H1 (cell line): ENCODE measurements at regions not wholly inside any gene's neighbourhood (a gene's known extent, or its start where the extent isn't known, plus 50 kb on each side); places are given as distances from the start of the nearest gene placed in this dataset.

Experiments used
- CTCF ChIA-PET: fragments of 300-600 bp; sonication (Branson Sonifier 250); formaldehyde crosslinking; loops from one replicate; lab custom pipeline; 2021; ENCODE audit not compliant: partially characterized antibody; lab: Charles Lee
- POLR2A ChIA-PET: fragments of 300-600 bp; sonication (Branson Sonifier 250); formaldehyde crosslinking; loops from one replicate; lab custom pipeline; 2021; ENCODE audit warnings: inconsistent platforms; ENCODE audit not compliant: partially characterized antibody; lab: Charles Lee
- DNase-seq, 2 experiments: peaks; one replicate each; pipeline versions ENCODE4 v3.0.0 to v3.0.0-alpha.2; 2010 to 2022; ENCODE audit warnings: low spot score in 2 of 2, low read depth in 1 of 2, mixed read lengths in 1 of 2
- FAIRE-seq: peaks from 2 replicates; lab custom pipeline; 2011; peaks lifted over from hg19 to GRCh38; lab: Jason Lieb, UNC
- H2AFZ ChIP-seq: 2 replicates; pipeline ENCODE4 v1.8.1; 2012; ENCODE audit warnings: low read length, inconsistent platforms
- H2AK5ac ChIP-seq: 2 replicates; pipeline ENCODE4 v1.6.1; 2013; ENCODE audit warnings: low read depth, low read length
- H2BK120ac ChIP-seq: replicated peaks from 2 replicates; pipeline ENCODE3; 2013; ENCODE audit warnings: low read depth, low read length, inconsistent platforms
- H2BK12ac ChIP-seq: 2 replicates; pipeline ENCODE4 v1.6.1; 2013; ENCODE audit warnings: low read depth, low read length
- H2BK15ac ChIP-seq: 2 replicates; pipeline ENCODE4 v1.6.1; 2013; ENCODE audit warnings: low read length
- H2BK20ac ChIP-seq: 2 replicates; pipeline ENCODE4 v1.6.1; 2013; ENCODE audit warnings: low read length
- H2BK5ac ChIP-seq: 2 replicates; pipeline ENCODE4 v1.6.1; 2013; ENCODE audit warnings: low read depth, low read length
- H3K14ac ChIP-seq: 2 replicates; pipeline ENCODE4 v1.6.1; 2013; ENCODE audit warnings: inconsistent platforms; ENCODE audit not compliant: insufficient read length
- H3K18ac ChIP-seq: 2 replicates; pipeline ENCODE4 v1.6.1; 2013; ENCODE audit warnings: low read length; ENCODE audit errors: extremely low read depth
- H3K23ac ChIP-seq: 2 replicates; pipeline ENCODE4 v1.6.1; 2013; ENCODE audit warnings: inconsistent platforms; ENCODE audit not compliant: insufficient read length
- H3K23me2 ChIP-seq: 2 replicates; pipeline ENCODE4 v1.6.1; 2013; ENCODE audit warnings: low read depth, low read length
- H3K27ac ChIP-seq: 2 replicates; pipeline ENCODE4 v1.6.1; 2011; ENCODE audit warnings: low read depth, low read length, inconsistent platforms
- H3K27me3 ChIP-seq, 4 experiments: replicated peaks in 1 of 4; 1 replicate in 1 of 4; 2 replicates in 3 of 4; pipeline versions ENCODE4 v1.6.1 to v1.8.1; 2011 to 2013; ENCODE audit warnings: low read length in 3 of 4, mild to moderate bottlenecking in 3 of 4, inconsistent platforms in 2 of 4, mixed read lengths in 2 of 4, moderate library complexity in 1 of 4; ENCODE audit not compliant: control insufficient read depth in 3 of 4, insufficient read depth in 3 of 4; ENCODE audit errors: extremely low read depth in 1 of 4
- H3K36me3 ChIP-seq, 4 experiments: 2 replicates each; pipeline versions ENCODE4 v1.6.1 to v1.8.1; 2011 to 2013; ENCODE audit warnings: mild to moderate bottlenecking in 4 of 4, low read length in 3 of 4, moderate library complexity in 2 of 4, control low read depth in 1 of 4, inconsistent platforms in 1 of 4; ENCODE audit not compliant: insufficient read depth in 4 of 4, control insufficient read depth in 2 of 4
- H3K4ac ChIP-seq: replicated peaks from 2 replicates; pipeline ENCODE3; 2013; ENCODE audit warnings: low read length, low read depth, mixed read lengths, inconsistent platforms; ENCODE audit not compliant: insufficient read length
- H3K4me1 ChIP-seq, 4 experiments: replicated peaks in 1 of 4; 1 replicate in 1 of 4; 2 replicates in 3 of 4; pipeline versions ENCODE4 v1.6.1 to v1.8.1; 2011 to 2013; ENCODE audit warnings: low read length in 3 of 4, inconsistent platforms in 2 of 4, mixed read lengths in 1 of 4; ENCODE audit not compliant: insufficient read depth in 4 of 4, control insufficient read depth in 3 of 4
- H3K4me2 ChIP-seq, 2 experiments: 2 replicates each; pipeline versions ENCODE4 v1.6.1 to v1.8.1; 2011 to 2013; ENCODE audit warnings: low read depth in 2 of 2, low read length in 2 of 2, control low read depth in 1 of 2, inconsistent platforms in 1 of 2, mild to moderate bottlenecking in 1 of 2; ENCODE audit not compliant: insufficient read depth in 1 of 2
- H3K4me3 ChIP-seq, 4 experiments: fragments of 200-600, 300-600 bp in 1 of 4; sonication (generic), shearing (Covaris generic), sonication (Bioruptor Twin) in 1 of 4; 2 replicates each; pipeline versions ENCODE4 v1.5.1 to v1.8.1; 2011 to 2016; ENCODE audit warnings: low read length in 4 of 4, low read depth in 3 of 4, control low read depth in 2 of 4, inconsistent platforms in 2 of 4, mild to moderate bottlenecking in 2 of 4, mixed read lengths in 1 of 4, moderate library complexity in 1 of 4; ENCODE audit not compliant: insufficient read depth in 2 of 4; ENCODE audit errors: extremely low read depth in 1 of 4
- H3K56ac ChIP-seq: replicated peaks from 2 replicates; pipeline ENCODE3; 2013; ENCODE audit warnings: low read depth, mild to moderate bottlenecking, mixed read lengths, low read length, inconsistent platforms; ENCODE audit not compliant: insufficient read length
- H3K79me1 ChIP-seq: 2 replicates; pipeline ENCODE4 v1.6.1; 2013; ENCODE audit warnings: low read depth, low read length, control low read depth
- H3K79me2 ChIP-seq, 2 experiments: 2 replicates each; pipeline versions ENCODE4 v1.6.1 to v1.8.1; 2012 to 2013; ENCODE audit warnings: low read length in 2 of 2, mild to moderate bottlenecking in 2 of 2, inconsistent platforms in 1 of 2; ENCODE audit not compliant: insufficient read depth in 2 of 2, control insufficient read depth in 1 of 2
- H3K9ac ChIP-seq, 4 experiments: replicated peaks in 1 of 4; 1 replicate in 1 of 4; 2 replicates in 3 of 4; pipeline versions ENCODE4 v1.6.1 to v1.8.1; 2011 to 2013; ENCODE audit warnings: low read depth in 3 of 4, low read length in 3 of 4, control low read depth in 2 of 4, mild to moderate bottlenecking in 2 of 4, moderate library complexity in 2 of 4, inconsistent platforms in 1 of 4; ENCODE audit errors: extremely low read depth in 1 of 4
- H3K9me3 ChIP-seq, 2 experiments: 2 replicates each; pipeline versions ENCODE4 v1.6.1 to v1.8.1; 2012 to 2013; ENCODE audit warnings: mild to moderate bottlenecking in 2 of 2, moderate library complexity in 2 of 2, control low read depth in 1 of 2, inconsistent platforms in 1 of 2, low read depth in 1 of 2, low read length in 1 of 2, mixed read lengths in 1 of 2; ENCODE audit not compliant: insufficient read depth in 2 of 2
- H4K20me1 ChIP-seq, 2 experiments: replicated peaks in 1 of 2; 2 replicates each; pipeline versions ENCODE3 to v1.8.1; 2011 to 2013; ENCODE audit warnings: inconsistent platforms in 2 of 2, low read length in 2 of 2, mild to moderate bottlenecking in 1 of 2; ENCODE audit not compliant: insufficient read depth in 2 of 2, control insufficient read depth in 1 of 2
- H4K5ac ChIP-seq: 2 replicates; pipeline ENCODE4 v1.6.1; 2013; ENCODE audit warnings: low read length, low read depth, mixed read lengths, inconsistent platforms; ENCODE audit not compliant: insufficient read length
- H4K8ac ChIP-seq: 2 replicates; pipeline ENCODE4 v1.8.0; 2013; ENCODE audit warnings: mild to moderate bottlenecking, moderate library complexity, low read length, inconsistent platforms; ENCODE audit not compliant: insufficient read depth; ENCODE audit errors: extremely low read depth
- H4K91ac ChIP-seq: replicated peaks from 2 replicates; pipeline ENCODE3; 2013; ENCODE audit warnings: low read length, mixed read lengths, inconsistent platforms; ENCODE audit not compliant: insufficient read length
- BACH1 ChIP-seq: IDR thresholded peaks from 2 replicates; pipeline ENCODE4 v1.6.1; 2012; ENCODE audit warnings: low read length, improper control_type of control experiment
- CBX5 ChIP-seq: fragments of 300-800, 300-1000 bp; sonication (generic); IDR thresholded peaks from 2 replicates; pipeline ENCODE4 v1.7.1; 2016; ENCODE audit warnings: antibody characterized with exemption, low read length, low read depth
- CTCF ChIP-seq, 3 experiments: IDR thresholded peaks; 1 replicate in 2 of 3; 2 replicates in 1 of 3; pipeline versions ENCODE4 v1.5.1 to v1.6.1; 2011; ENCODE audit warnings: low read length in 3 of 3, mild to moderate bottlenecking in 3 of 3, inconsistent platforms in 2 of 3, low read depth in 1 of 3, moderate library complexity in 1 of 3; ENCODE audit not compliant: insufficient read depth in 1 of 3; ENCODE audit errors: control extremely low read depth in 1 of 3
- EGR1 ChIP-seq: IDR thresholded peaks from 2 replicates; pipeline ENCODE4 v1.6.1; 2011; ENCODE audit warnings: low read depth, low read length, borderline replicate concordance
- EZH2 ChIP-seq: fragments of 200-600 bp; sonication (generic); IDR thresholded peaks from 2 replicates; pipeline ENCODE4 v1.7.1; 2012; ENCODE audit warnings: low read depth, mild to moderate bottlenecking, moderate library complexity, low read length, inconsistent platforms; ENCODE audit not compliant: severe bottlenecking
- GABPA ChIP-seq: IDR thresholded peaks from 2 replicates; pipeline ENCODE4 v1.6.1; 2011; ENCODE audit warnings: mild to moderate bottlenecking, low read length, moderate library complexity, borderline replicate concordance; ENCODE audit not compliant: insufficient read depth
- JUND ChIP-seq: IDR thresholded peaks from 2 replicates; pipeline ENCODE4 v1.6.1; 2011; ENCODE audit warnings: mild to moderate bottlenecking, improper control_type of control experiment, low read length
- RXRA ChIP-seq: IDR thresholded peaks from 2 replicates; pipeline ENCODE4 v1.6.1; 2011; ENCODE audit warnings: low read depth, mild to moderate bottlenecking, low read length, moderate library complexity; ENCODE audit not compliant: insufficient read depth
- SP1 ChIP-seq: IDR thresholded peaks from 2 replicates; pipeline ENCODE4 v1.6.1; 2011; ENCODE audit warnings: low read depth, low read length
- TBP ChIP-seq: IDR thresholded peaks from 2 replicates; pipeline ENCODE4 v1.6.1; 2011; ENCODE audit warnings: low read depth, low read length, improper control_type of control experiment
- TCF12 ChIP-seq: IDR thresholded peaks from 2 replicates; pipeline ENCODE4 v1.6.1; 2011; ENCODE audit warnings: low read depth, mild to moderate bottlenecking, low read length
- WGBS, 2 experiments: shearing (Covaris generic) in 1 of 2; methylation state at CpG; one replicate each; pipeline versions ENCODE4 v1.1.6 to v1.1.7; 2013 to 2015; ENCODE audit warnings: low lambda C conversion rate in 2 of 2, mixed read lengths in 2 of 2, inconsistent platforms in 1 of 2, low coverage in 1 of 2, missing lambda C conversion rate in 1 of 2; ENCODE audit not compliant: insufficient replicate concordance in 2 of 2, insufficient coverage in 1 of 2, insufficient read length in 1 of 2; ENCODE audit errors: extremely low coverage in 1 of 2, missing lambda C conversion rate in 1 of 2; 5-methylcytosine and 5-hydroxymethylcytosine counted together

DNA sequence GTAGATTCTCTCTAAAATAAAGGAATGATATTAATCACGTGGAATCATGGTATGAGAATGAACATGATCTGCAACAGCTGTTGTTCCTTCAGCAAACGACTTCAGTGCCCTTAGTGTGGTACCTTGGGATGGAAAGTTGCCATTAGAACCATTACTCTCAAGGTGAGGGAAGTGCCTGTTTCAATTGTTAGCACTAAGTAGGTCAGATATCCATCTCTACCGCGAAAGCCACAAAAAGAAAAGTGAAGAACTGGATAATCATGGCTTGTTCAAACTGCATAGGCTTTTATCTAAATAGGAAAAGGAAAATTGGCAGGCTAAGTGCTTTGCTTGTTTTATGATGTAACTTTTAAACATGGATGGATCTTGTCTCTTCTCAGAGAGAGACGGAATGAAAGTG lies 380.7 kb downstream of the MRPS30 start:
- no peaks in the 10 kb centered on the region for H3K9me3 ChIP-seq
- FAIRE-seq, result no peak

More for the DNA sequence above, 380.7 kb downstream of the MRPS30 start:
- CTCF ChIA-PET, result no interaction called here
- Histone ChIP-seq H2BK15ac (no peak overlapping the region), H4K20me1 (no peaks in the 10 kb centered on the region), H3K79me1 (no peaks in the 10 kb centered on the region), H3K14ac (no peak overlapping the region), H2BK120ac (peak overlapping the region; percentile 77), H3K4me3 (no peak overlapping the region), H3K27me3 (no peaks in the 10 kb centered on the region), H3K36me3 (no peaks in the 10 kb centered on the region), H2AFZ (no peak overlapping the region), H3K23me2 (no peaks in the 10 kb centered on the region), H2BK5ac (no peak overlapping the region), H3K9ac (no peak overlapping the region), H2AK5ac (no peak overlapping the region), H3K27ac (no peak overlapping the region), H2BK20ac (no peak overlapping the region), H3K4ac (no peak overlapping the region), H3K4me2 (no peak overlapping the region), H4K5ac (no peak overlapping the region), H2BK12ac (no peak overlapping the region), H3K79me2 (no peaks in the 10 kb centered on the region), H3K56ac (no peak overlapping the region), H4K8ac (no peak overlapping the region), H3K18ac (no peak overlapping the region), H3K4me1 (peaks cover 0 to 3% (median 0%) of the 10 kb centered on the region in 4 experiments; a peak in 1 of 7 replicates), H4K91ac (no peak overlapping the region), H3K23ac (no peak overlapping the region)
- POLR2A ChIA-PET, result no interaction called here
- DNase-seq, result no peak
- no peak for TF ChIP-seq JUND
- no peak for TF ChIP-seq RXRA
- no peak for TF ChIP-seq CBX5
- TF ChIP-seq GABPA, result no peak
- no peak for TF ChIP-seq BACH1
- no peak for TF ChIP-seq TCF12
- no peak for TF ChIP-seq EGR1
- no peak for TF ChIP-seq CTCF (IDR thresholded peaks at IDR 0.05; ENCODE audit: control extremely low read depth in 1 of 3, insufficient read depth in 1 of 3, low read depth in 1 of 3, low read length in 3 of 3)
- no peak for TF ChIP-seq SP1
- no peak for TF ChIP-seq EZH2
- no peak for TF ChIP-seq TBP
- 91% methylated on average over 5 of the region's 5 CpGs; no CpG with 5 or more reads in 1 of the 2 experiments for WGBS, 2 experiments
